GM13977 (cell line): ENCODE measurements at regions not wholly inside any gene's neighbourhood (a gene's known extent, or its start where the extent isn't known, plus 50 kb on each side); places are given as distances from the start of the nearest gene placed in this dataset.
"Not testable (repeated sequence)": the region's sequence is repeated elsewhere in the genome, so short reads cannot be mapped to it uniquely, and the experiment has no call there.

Experiments
- DNase-seq: peaks from one replicate; pipeline ENCODE4 v3.0.0; 2012; ENCODE audit warnings: low spot score
- CTCF ChIP-seq: IDR thresholded peaks from 2 replicates; pipeline ENCODE4 v1.5.1; 2012; ENCODE audit warnings: mild to moderate bottlenecking, control low read depth; ENCODE audit not compliant: insufficient read depth; ENCODE audit errors: extremely low read depth, missing control alignments
- in situ Hi-C: fragments of 300-500 bp; cut with MboI; formaldehyde crosslinking; loops from one replicate; pipeline ENCODE4 v1.12.0; 2022; ENCODE audit warnings: low sequenced_read_pairs, low pct_unique_long_range_greater_than_20kb, mixed read lengths, inconsistent platforms; ENCODE audit not compliant: unreplicated experiment

- in situ Hi-C loops = no loop called here
- TF ChIP-seq CTCF = no peak
- no peak for DNase-seq
These were observed 90.3 kb upstream of the VRK1 start for GRCh38 chr14:96706893-96707292.

GRCh38 chr14:96710060-96710666, 87.0 kb upstream of the VRK1 start:
- in situ Hi-C loops = no loop called here
- peak; percentile 25 for DNase-seq
- TF ChIP-seq CTCF = no peak

GRCh38 chr14:96711559-96712267, 85.5 kb upstream of the VRK1 start:
- in situ Hi-C loops = no loop called here
- TF ChIP-seq CTCF = no peak
- no peak for DNase-seq

- DNase-seq = no peak
- no peak for TF ChIP-seq CTCF
- in situ Hi-C loops = no loop called here
These were observed 83.8 kb upstream of the VRK1 start for GRCh38 chr14:96713426-96713825.

- in situ Hi-C loops, DNase-seq: not testable (repeated sequence)
These were observed 82.6 kb upstream of the VRK1 start for GRCh38 chr14:96714537-96714936.

GRCh38 chr14:96717116-96717515, 80.1 kb upstream of the VRK1 start:
- no peak for TF ChIP-seq CTCF
- in situ Hi-C loops = no loop called here
- DNase-seq = no peak

GRCh38 chr14:96718407-96718806, 78.8 kb upstream of the VRK1 start:
- no peak for TF ChIP-seq CTCF
- DNase-seq = no peak
- in situ Hi-C loops = no loop called here

GRCh38 chr14:96720702-96721101, 76.5 kb upstream of the VRK1 start:
- DNase-seq, in situ Hi-C loops: not testable (repeated sequence)
